Neural progenitor cell (in vitro differentiated cells): ENCODE measurements at regions not wholly inside any gene's neighbourhood (a gene's known extent, or its start where the extent isn't known, plus 50 kb on each side); places are given as distances from the start of the nearest gene placed in this dataset.

Source experiments
- EZH2 ChIP-seq: fragments of 200-600 bp; sonication (generic); IDR thresholded peaks from 2 replicates; pipeline ENCODE4 v1.6.1; 2017; ENCODE audit warnings: antibody characterized with exemption, mild to moderate bottlenecking, moderate library complexity
- EZH2phosphoT487 ChIP-seq: fragments of 200-600 bp; sonication (generic); IDR thresholded peaks from 2 replicates; pipeline ENCODE4 v1.6.1; 2017; ENCODE audit warnings: antibody characterized with exemption
- TF ChIP-seq, protein P1 (sequence below): fragments of 200-600 bp; sonication (generic); IDR thresholded peaks from 2 replicates; pipeline ENCODE4 v1.5.1; 2017; ENCODE audit warnings: antibody characterized with exemption, mild to moderate bottlenecking

DNA sequence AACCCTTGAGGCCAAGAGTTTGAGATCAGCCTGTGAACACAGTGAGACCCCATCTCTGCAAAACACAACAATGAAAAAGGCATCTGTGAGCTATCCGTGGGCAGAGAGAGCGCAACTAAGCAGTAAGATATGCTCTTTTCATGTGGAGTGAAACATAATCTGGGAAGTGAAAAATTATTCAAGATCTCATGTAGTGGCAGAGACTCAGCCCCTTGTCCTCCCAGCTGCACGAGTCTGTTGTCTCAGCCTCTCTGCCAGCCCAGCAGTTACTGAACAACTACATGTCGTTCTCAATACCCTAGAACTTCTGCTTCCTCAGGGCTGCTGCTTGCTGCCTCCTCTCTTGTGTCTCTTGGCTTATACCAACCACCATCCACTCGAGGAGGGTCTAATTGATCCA lies 61.3 kb upstream of the WDR26 start:
- TF ChIP-seq, protein P1, sequence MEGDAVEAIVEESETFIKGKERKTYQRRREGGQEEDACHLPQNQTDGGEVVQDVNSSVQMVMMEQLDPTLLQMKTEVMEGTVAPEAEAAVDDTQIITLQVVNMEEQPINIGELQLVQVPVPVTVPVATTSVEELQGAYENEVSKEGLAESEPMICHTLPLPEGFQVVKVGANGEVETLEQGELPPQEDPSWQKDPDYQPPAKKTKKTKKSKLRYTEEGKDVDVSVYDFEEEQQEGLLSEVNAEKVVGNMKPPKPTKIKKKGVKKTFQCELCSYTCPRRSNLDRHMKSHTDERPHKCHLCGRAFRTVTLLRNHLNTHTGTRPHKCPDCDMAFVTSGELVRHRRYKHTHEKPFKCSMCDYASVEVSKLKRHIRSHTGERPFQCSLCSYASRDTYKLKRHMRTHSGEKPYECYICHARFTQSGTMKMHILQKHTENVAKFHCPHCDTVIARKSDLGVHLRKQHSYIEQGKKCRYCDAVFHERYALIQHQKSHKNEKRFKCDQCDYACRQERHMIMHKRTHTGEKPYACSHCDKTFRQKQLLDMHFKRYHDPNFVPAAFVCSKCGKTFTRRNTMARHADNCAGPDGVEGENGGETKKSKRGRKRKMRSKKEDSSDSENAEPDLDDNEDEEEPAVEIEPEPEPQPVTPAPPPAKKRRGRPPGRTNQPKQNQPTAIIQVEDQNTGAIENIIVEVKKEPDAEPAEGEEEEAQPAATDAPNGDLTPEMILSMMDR = no peak
- TF ChIP-seq EZH2phosphoT487 (no peak), EZH2 (no peak)
